Psoas muscle (tissue), 7 donors: ENCODE measurements at regions not wholly inside any gene's neighbourhood (a gene's known extent, or its start where the extent isn't known, plus 50 kb on each side); places are given as distances from the start of the nearest gene placed in this dataset.
"Not testable (repeated sequence)": the region's sequence is repeated elsewhere in the genome, so short reads cannot be mapped to it uniquely, and the experiment has no call there.

ENCODE experiments used
- ATAC-seq, 4 donors: fragments of 200-7000 bp; cut with Tn5 transposase; one replicate each; pipeline ENCODE4 v1.9.1; 2020; ENCODE audit warnings: moderate library complexity in 3 of 4, mild to moderate bottlenecking in 2 of 4
- DNase-seq, 2 donors: peaks; one replicate each; pipeline ENCODE4 v3.0.0-alpha.2; 2020
- H3K27ac ChIP-seq: fragments of 200-600 bp; one replicate; pipeline ENCODE4 v1.8.0; 2022
- H3K27me3 ChIP-seq, 3 donors: fragments of 200-600 bp in 1 of 3; one replicate each; pipeline versions ENCODE4 v1.6.1 to v1.8.0; 2013 to 2022; ENCODE audit warnings: low read length in 2 of 3, mild to moderate bottlenecking in 2 of 3, moderate library complexity in 1 of 3; ENCODE audit not compliant: insufficient read depth in 3 of 3
- H3K36me3 ChIP-seq, 2 donors: fragments of 200-600 bp in 1 of 2; one replicate each; pipeline versions ENCODE4 v1.6.1 to v1.8.0; 2013 to 2022; ENCODE audit warnings: low read depth in 1 of 2, mild to moderate bottlenecking in 1 of 2, moderate library complexity in 1 of 2; ENCODE audit not compliant: insufficient read depth in 1 of 2
- H3K4me1 ChIP-seq: fragments of 200-600 bp; one replicate; pipeline ENCODE4 v1.8.0; 2022
- H3K4me3 ChIP-seq: fragments of 200-600 bp; one replicate; pipeline ENCODE4 v1.8.0; 2022; ENCODE audit warnings: mild to moderate bottlenecking
- H3K9me3 ChIP-seq: fragments of 200-600 bp; one replicate; pipeline ENCODE4 v1.8.0; 2022
- CTCF ChIP-seq: fragments of 200-600 bp; IDR thresholded peaks from one replicate; pipeline ENCODE4 v1.8.0; 2022; ENCODE audit warnings: antibody characterized with exemption
- WGBS, 3 donors: extraction: QIAGEN DNeasy Blood & Tissue Kit; methylation state at CpG; one replicate each; pipeline versions ENCODE4 v1.1.6 to v1.1.7; 2013; 5-methylcytosine and 5-hydroxymethylcytosine counted together
- intact Hi-C, 2 donors: fragments of 100-400 bp; cut with DNase I; formaldehyde crosslinking; loops; one replicate each; pipeline versions ENCODE4 v1.11.0 to v1.14.2; 2022
- donor health status: healthy with polysubstance abuse.
- donor health status: DM: no; HTN: no; CAD: no; lungs with moderate emphysema.
- donor health status: Bipolar disorder and iron deficiency.
- donor health status: healthy.
- donor health status: DM: yes; HTN: yes; CAD: no.
- donor health status: DM: no; HTN: no; CAD: no.
- donor health status: DM: yes; HTN: yes; CAD: no.

- no peak overlapping the region for H3K27ac ChIP-seq
- TF ChIP-seq CTCF, result no peak
- no peaks in the 10 kb centered on the region for H3K4me1 ChIP-seq
- DNase-seq (no peak), ATAC-seq (no peak)
- intact Hi-C loops, result no loop called here
- no peaks in the 10 kb centered on the region for H3K27me3 ChIP-seq
- no peak overlapping the region for H3K4me3 ChIP-seq
- H3K36me3 ChIP-seq, result no peaks in the 10 kb centered on the region
- no peaks in the 10 kb centered on the region for H3K9me3 ChIP-seq
Observed at GRCh38 chr2:200110381-200110780, 155.0 kb downstream of the MAIP1 start.

- H3K27ac ChIP-seq, H3K27me3 ChIP-seq, H3K4me3 ChIP-seq, H3K36me3 ChIP-seq, DNase-seq, H3K4me1 ChIP-seq, intact Hi-C loops, ATAC-seq, H3K9me3 ChIP-seq: not testable (repeated sequence)
- WGBS, 3 donors, result 63 to 69% (median 67%) methylated on average over 8 of the region's 8 CpGs
Observed at GRCh38 chr2:200113016-200113799, 157.8 kb downstream of the MAIP1 start.

- Histone ChIP-seq H3K36me3 (no peaks in the 10 kb centered on the region), H3K4me1 (no peaks in the 10 kb centered on the region), H3K27ac (no peak overlapping the region), H3K4me3 (no peak overlapping the region), H3K27me3 (no peaks in the 10 kb centered on the region), H3K9me3 (no peaks in the 10 kb centered on the region)
- TF ChIP-seq CTCF, result no peak
- intact Hi-C loops, result no loop called here
- 62 to 81% (median 70%) methylated on average over 2 of the region's 2 CpGs for WGBS, 3 donors
- DNase-seq (no peak), ATAC-seq (no peak)
Observed at GRCh38 chr2:200119236-200119635, 163.9 kb downstream of the MAIP1 start.

DNA sequence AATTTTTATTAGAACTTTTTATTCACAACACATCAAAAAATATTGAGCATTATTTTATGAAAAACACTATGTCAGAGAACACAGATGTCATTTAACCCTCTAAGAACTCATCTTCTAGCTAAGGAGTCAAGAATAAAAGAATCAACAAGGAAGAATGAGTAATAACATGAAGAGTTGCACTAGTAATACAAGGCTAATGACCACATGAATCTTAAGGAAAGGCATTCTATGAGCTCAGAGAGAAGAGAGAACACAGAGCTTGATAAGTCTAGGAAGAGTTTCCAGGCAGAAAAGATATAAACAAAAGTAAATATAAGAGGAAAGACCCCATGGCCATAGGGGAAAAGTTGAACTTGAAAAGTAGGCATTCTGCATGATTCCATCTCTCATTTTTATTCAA, 166.5 kb downstream of the MAIP1 start:
- DNase-seq (no peak), ATAC-seq (no peak)
- TF ChIP-seq CTCF, result no peak
- no peaks in the 10 kb centered on the region for H3K36me3 ChIP-seq
- H3K9me3 ChIP-seq, result no peaks in the 10 kb centered on the region
- no peaks in the 10 kb centered on the region for H3K27me3 ChIP-seq
- no peaks in the 10 kb centered on the region for H3K4me1 ChIP-seq
- intact Hi-C loops, result no loop called here
- H3K27ac ChIP-seq, result no peak overlapping the region
- no peak overlapping the region for H3K4me3 ChIP-seq

GRCh38 chr2:200122683-200123082, 167.3 kb downstream of the MAIP1 start:
- Histone ChIP-seq H3K9me3 (no peaks in the 10 kb centered on the region), H3K27ac (no peak overlapping the region), H3K27me3 (no peaks in the 10 kb centered on the region), H3K4me1 (no peaks in the 10 kb centered on the region), H3K4me3 (no peak overlapping the region), H3K36me3 (no peaks in the 10 kb centered on the region)
- DNase-seq, result no peak
- no peak for TF ChIP-seq CTCF
- intact Hi-C loops, result no loop called here
- ATAC-seq, result no peak

- H3K27me3 ChIP-seq, H3K36me3 ChIP-seq, DNase-seq, H3K4me1 ChIP-seq, H3K27ac ChIP-seq, ATAC-seq, intact Hi-C loops, H3K9me3 ChIP-seq, H3K4me3 ChIP-seq: not testable (repeated sequence)
- 88 to 94% (median 91%) methylated on average over 10 of the region's 10 CpGs for WGBS, 3 donors
Observed at GRCh38 chr2:200124665-200125368, 169.4 kb downstream of the MAIP1 start.
